Right renal cortex interstitium (tissue), 3 donors: ENCODE measurements at regions not wholly inside any gene's neighbourhood (a gene's known extent, or its start where the extent isn't known, plus 50 kb on each side); places are given as distances from the start of the nearest gene placed in this dataset.

Source experiments
- DNase-seq, 3 donors: peaks; one replicate each; pipeline ENCODE4 v3.0.0-alpha.2; 2013; ENCODE audit warnings: low read depth in 3 of 3, low spot score in 2 of 3

GRCh38 chr2:217330647-217331046 is 470.8 kb upstream of the TNP1 start:
- no peak for DNase-seq

GRCh38 chr2:217329023-217329431 is 469.2 kb upstream of the TNP1 start:
- no peak for DNase-seq

GRCh38 chr2:217328622-217328978 is 468.7 kb upstream of the TNP1 start:
- DNase-seq = no peak

- DNase-seq = no peak
Measured at GRCh38 chr2:217327953-217328621, 468.2 kb upstream of the TNP1 start.

GRCh38 chr2:217326238-217327022 is 466.6 kb upstream of the TNP1 start:
- DNase-seq = no peak

- no peak for DNase-seq
Measured at GRCh38 chr2:217325816-217326215, 466.0 kb upstream of the TNP1 start.

GRCh38 chr2:217325251-217325650 is 465.4 kb upstream of the TNP1 start:
- no peak for DNase-seq

GRCh38 chr2:217316743-217317142 is 456.9 kb upstream of the TNP1 start:
- no peak for DNase-seq

- no peak for DNase-seq
Measured at GRCh38 chr2:217314021-217314460, 454.2 kb upstream of the TNP1 start.

- DNase-seq = no peak
Measured at GRCh38 chr2:217313386-217313785, 453.5 kb upstream of the TNP1 start.

GRCh38 chr2:217309056-217309455 is 449.2 kb upstream of the TNP1 start:
- no peak for DNase-seq

GRCh38 chr2:217307023-217307422 is 447.2 kb upstream of the TNP1 start:
- no peak for DNase-seq

- DNase-seq = no peak
Measured at GRCh38 chr2:217305882-217306281, 446.0 kb upstream of the TNP1 start.

- no peak for DNase-seq
Measured at GRCh38 chr2:217304582-217304981, 444.7 kb upstream of the TNP1 start.

- DNase-seq = no peak
Measured at GRCh38 chr2:217302856-217303255, 443.0 kb upstream of the TNP1 start.

- no peak for DNase-seq
Measured at GRCh38 chr2:217301142-217301925, 441.5 kb upstream of the TNP1 start.

- no peak for DNase-seq
Measured at GRCh38 chr2:217299590-217299989, 439.7 kb upstream of the TNP1 start.

GRCh38 chr2:217297096-217297495 is 437.2 kb upstream of the TNP1 start:
- DNase-seq = no peak

- no peak for DNase-seq
Measured at GRCh38 chr2:217294818-217295217, 435.0 kb upstream of the TNP1 start.

- no peak for DNase-seq
Measured at GRCh38 chr2:217294211-217294610, 434.3 kb upstream of the TNP1 start.

GRCh38 chr2:217293607-217294006 is 433.7 kb upstream of the TNP1 start:
- no peak for DNase-seq

GRCh38 chr2:217293046-217293445 is 433.2 kb upstream of the TNP1 start:
- no peak for DNase-seq
